ENCODE measurements at regions not wholly inside any gene's neighbourhood (a gene's known extent, or its start where the extent isn't known, plus 50 kb on each side); places are given as distances from the start of the nearest gene placed in this dataset.
"Not testable (repeated sequence)": the region's sequence is repeated elsewhere in the genome, so short reads cannot be mapped to it uniquely, and the experiment has no call there.

- H3K36me3 Mint-ChIP-seq (ENCODE audit: low read depth) = no peaks in the 10 kb centered on the region
- no peaks in the 10 kb centered on the region for H3K27me3 Mint-ChIP-seq (ENCODE audit: low read depth)
- intact Hi-C loops (cut with micrococcal nuclease) = no loop called here
- H3K4me3 Mint-ChIP-seq (ENCODE audit: low read depth) = no peak overlapping the region
- no peaks in the 10 kb centered on the region for H3K4me1 Mint-ChIP-seq (ENCODE audit: low read depth)
- DNase-seq (ENCODE audit: low spot score) = no peak
- no peak overlapping the region for H3K27ac Mint-ChIP-seq
- H3K9me3 Mint-ChIP-seq = no peaks in the 10 kb centered on the region
Observed at GRCh38 chr3:157914882-157915281, 191.3 kb downstream of the SHOX2 start.

DNA sequence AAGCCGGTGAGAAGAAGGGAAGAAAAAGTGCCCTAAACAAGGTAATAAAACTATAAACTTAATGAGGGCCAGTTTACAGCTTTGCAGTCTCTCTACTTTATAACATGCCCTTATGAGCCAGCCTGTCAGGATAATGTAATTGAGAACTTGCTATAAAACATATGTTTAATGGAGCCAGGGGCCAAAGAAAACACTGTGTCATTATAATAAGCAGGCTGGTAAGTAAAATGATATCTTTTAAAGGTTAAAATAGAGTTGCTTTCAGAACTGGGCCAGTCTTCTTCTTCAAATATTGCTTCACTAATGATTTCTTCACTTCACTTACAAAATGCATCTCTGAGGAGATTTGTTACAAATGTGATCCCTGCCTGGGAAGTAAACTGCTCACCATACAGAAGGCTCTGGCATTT, 192.5 kb downstream of the SHOX2 start:
- H3K27me3 Mint-ChIP-seq (ENCODE audit: low read depth) = no peaks in the 10 kb centered on the region
- no peaks in the 10 kb centered on the region for H3K4me1 Mint-ChIP-seq (ENCODE audit: low read depth)
- no peaks in the 10 kb centered on the region for H3K36me3 Mint-ChIP-seq (ENCODE audit: low read depth)
- H3K4me3 Mint-ChIP-seq (ENCODE audit: low read depth) = no peak overlapping the region
- no peak for DNase-seq (ENCODE audit: low spot score)
- intact Hi-C loops (cut with micrococcal nuclease) = no loop called here
- no peak overlapping the region for H3K27ac Mint-ChIP-seq
- H3K9me3 Mint-ChIP-seq = no peaks in the 10 kb centered on the region

DNA sequence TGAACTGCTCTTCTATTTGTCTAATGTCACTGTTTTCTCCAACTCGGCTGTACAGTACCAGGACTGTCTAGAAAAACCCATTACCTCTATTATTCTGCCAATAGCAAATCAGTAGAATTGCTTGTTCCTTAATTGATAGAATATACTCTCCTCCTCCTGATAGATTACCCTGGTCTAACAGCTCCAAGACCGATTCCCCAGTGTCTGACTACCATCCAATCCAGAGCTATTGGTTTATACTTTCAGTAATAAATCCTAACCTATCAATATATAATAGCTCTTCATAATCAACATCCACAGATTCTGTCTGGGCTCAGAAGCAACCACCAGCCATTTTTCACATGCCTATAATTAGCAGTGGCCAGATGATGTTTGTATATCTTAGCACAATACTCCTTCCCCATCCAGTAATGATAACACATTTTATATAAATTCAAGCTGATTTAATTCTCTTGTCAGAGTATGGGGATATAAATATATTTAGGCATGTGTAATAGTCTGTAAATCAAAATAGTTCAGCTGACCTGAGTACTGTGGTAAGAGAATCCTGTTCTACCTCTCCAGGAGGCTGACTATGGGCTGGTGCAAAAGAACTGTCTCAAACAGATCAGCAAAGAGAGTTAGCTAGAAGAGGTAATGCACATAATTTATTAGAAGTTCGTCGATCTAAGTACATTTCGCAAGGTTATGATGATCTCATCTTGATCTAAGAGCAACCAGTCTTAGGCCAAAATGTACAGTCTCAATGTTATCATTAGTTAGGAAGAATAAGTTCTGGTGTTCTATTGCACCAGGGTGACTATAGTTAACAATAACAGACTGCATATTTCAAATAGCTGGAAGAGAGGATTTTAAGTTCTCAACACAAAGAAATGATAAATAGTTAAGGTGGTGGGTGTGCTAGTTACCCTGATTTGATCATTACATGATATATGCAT, 193.4 kb downstream of the SHOX2 start:
- no peak for DNase-seq (ENCODE audit: low spot score)
- intact Hi-C loops (cut with micrococcal nuclease) = no loop called here
- H3K4me1 Mint-ChIP-seq (ENCODE audit: low read depth) = no peaks in the 10 kb centered on the region
- no peak overlapping the region for H3K4me3 Mint-ChIP-seq (ENCODE audit: low read depth)
- H3K27me3 Mint-ChIP-seq (ENCODE audit: low read depth) = no peaks in the 10 kb centered on the region
- no peaks in the 10 kb centered on the region for H3K36me3 Mint-ChIP-seq (ENCODE audit: low read depth)
- no peak overlapping the region for H3K27ac Mint-ChIP-seq
- no peaks in the 10 kb centered on the region for H3K9me3 Mint-ChIP-seq

DNA sequence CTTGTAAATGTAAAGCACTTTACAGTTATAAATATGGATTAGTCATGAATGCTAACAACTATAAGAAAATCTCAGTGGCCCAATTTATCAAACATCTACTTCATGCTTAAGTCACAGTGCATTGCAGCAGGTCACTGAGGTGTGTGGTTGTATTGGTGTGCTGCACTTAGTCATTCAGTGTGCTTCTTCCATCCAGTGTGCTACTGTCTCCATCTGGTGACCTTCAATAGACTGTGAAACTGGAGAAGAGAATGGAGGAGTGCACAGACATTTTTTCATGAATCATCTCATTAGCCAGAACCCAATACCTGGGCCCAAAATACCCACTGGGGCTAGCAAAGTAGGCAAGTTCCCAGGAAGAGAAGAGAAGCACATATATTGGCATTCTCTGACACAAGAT, 199.6 kb downstream of the SHOX2 start:
- Mint-ChIP-seq H3K36me3 (ENCODE audit: low read depth) (no peaks in the 10 kb centered on the region), H3K4me3 (ENCODE audit: low read depth) (no peak overlapping the region), H3K4me1 (ENCODE audit: low read depth) (no peaks in the 10 kb centered on the region), H3K9me3 (no peaks in the 10 kb centered on the region), H3K27ac (no peak overlapping the region), H3K27me3 (ENCODE audit: low read depth) (no peaks in the 10 kb centered on the region)
- no peak for DNase-seq (ENCODE audit: low spot score)
- intact Hi-C loops (cut with micrococcal nuclease) = no loop called here

- no peaks in the 10 kb centered on the region for H3K27me3 Mint-ChIP-seq (ENCODE audit: low read depth)
- no peak for DNase-seq (ENCODE audit: low spot score)
- no peaks in the 10 kb centered on the region for H3K36me3 Mint-ChIP-seq (ENCODE audit: low read depth)
- intact Hi-C loops (cut with micrococcal nuclease) = no loop called here
- no peak overlapping the region for H3K27ac Mint-ChIP-seq
- H3K9me3 Mint-ChIP-seq = no peaks in the 10 kb centered on the region
- H3K4me3 Mint-ChIP-seq (ENCODE audit: low read depth) = no peak overlapping the region
- no peaks in the 10 kb centered on the region for H3K4me1 Mint-ChIP-seq (ENCODE audit: low read depth)
Observed at GRCh38 chr3:157905885-157906284, 200.3 kb downstream of the SHOX2 start.

DNA sequence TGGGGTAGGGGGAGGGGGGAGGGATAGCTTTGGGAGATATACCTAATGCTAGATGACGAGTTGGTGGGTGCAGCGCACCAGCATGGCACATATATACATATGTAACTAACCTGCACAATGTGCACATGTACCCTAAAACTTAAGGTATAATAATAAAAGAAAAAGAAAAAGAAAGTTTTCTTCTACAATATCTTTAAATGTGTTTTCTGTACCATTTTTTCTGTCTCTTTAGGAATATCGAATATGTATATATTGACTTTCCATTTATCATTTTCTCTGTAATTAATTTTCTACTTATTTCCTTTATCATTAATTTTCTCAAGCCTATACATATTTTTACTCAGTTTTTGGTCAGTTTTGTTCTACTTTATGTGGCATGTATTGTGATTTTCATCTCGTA, 203.5 kb downstream of the SHOX2 start:
- DNase-seq (ENCODE audit: low spot score); H3K4me1 Mint-ChIP-seq (ENCODE audit: low read depth); intact Hi-C loops (cut with micrococcal nuclease); H3K4me3 Mint-ChIP-seq (ENCODE audit: low read depth); H3K27me3 Mint-ChIP-seq (ENCODE audit: low read depth); H3K27ac Mint-ChIP-seq; H3K9me3 Mint-ChIP-seq; H3K36me3 Mint-ChIP-seq (ENCODE audit: low read depth): not testable (repeated sequence)

DNA sequence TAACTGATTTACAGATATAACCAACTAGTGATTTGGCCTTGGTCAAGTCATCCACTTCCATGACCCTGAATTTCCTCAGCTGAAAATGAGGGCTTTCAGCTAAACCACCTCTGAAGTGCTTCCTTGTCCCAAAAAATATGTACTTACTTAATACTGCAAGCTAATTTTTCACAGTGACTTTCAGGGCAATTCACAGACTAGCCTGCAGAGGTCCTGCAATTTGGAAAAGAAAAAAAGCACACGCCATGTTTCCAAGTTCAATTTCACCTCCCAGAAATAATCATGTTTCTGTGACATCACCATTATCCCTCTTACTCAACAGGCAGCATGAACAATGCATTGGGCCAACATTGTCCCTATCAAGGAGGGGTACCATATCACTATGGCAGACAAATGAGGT, 218.2 kb downstream of the SHOX2 start:
- Mint-ChIP-seq H3K27me3 (ENCODE audit: low read depth) (no peaks in the 10 kb centered on the region), H3K36me3 (ENCODE audit: low read depth) (no peaks in the 10 kb centered on the region), H3K27ac (no peak overlapping the region), H3K4me1 (ENCODE audit: low read depth) (no peaks in the 10 kb centered on the region), H3K4me3 (ENCODE audit: low read depth) (no peak overlapping the region), H3K9me3 (no peaks in the 10 kb centered on the region)
- DNase-seq (ENCODE audit: low spot score) = no peak
- intact Hi-C loops (cut with micrococcal nuclease) = no loop called here

- no peak overlapping the region for H3K27ac Mint-ChIP-seq
- H3K4me1 Mint-ChIP-seq (ENCODE audit: low read depth) = no peaks in the 10 kb centered on the region
- DNase-seq (ENCODE audit: low spot score) = no peak
- H3K27me3 Mint-ChIP-seq (ENCODE audit: low read depth) = no peaks in the 10 kb centered on the region
- H3K4me3 Mint-ChIP-seq (ENCODE audit: low read depth) = no peak overlapping the region
- H3K36me3 Mint-ChIP-seq (ENCODE audit: low read depth) = no peaks in the 10 kb centered on the region
- intact Hi-C loops (cut with micrococcal nuclease) = no loop called here
- no peaks in the 10 kb centered on the region for H3K9me3 Mint-ChIP-seq
Observed at GRCh38 chr3:157876556-157876955, 229.7 kb downstream of the SHOX2 start.

DNA sequence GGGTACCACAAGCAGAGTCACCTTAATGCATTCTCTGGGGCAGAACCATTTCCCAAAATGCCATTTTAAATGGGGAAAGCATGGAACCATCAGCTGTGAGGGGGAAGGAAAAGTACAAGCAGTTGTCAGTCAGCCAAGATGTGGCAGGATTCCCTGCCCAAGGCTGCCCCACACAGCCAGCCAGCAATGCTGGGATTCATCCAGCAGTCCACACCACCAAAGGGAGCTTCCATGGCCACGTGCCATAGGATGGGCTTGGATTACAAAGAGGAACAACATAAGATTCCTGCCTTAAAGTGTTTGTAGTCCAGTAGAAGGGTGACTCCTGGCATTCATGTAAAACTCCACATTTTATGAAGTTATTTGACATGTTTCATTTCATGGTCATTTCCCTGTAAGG, 233.3 kb downstream of the SHOX2 start:
- no peaks in the 10 kb centered on the region for H3K27me3 Mint-ChIP-seq (ENCODE audit: low read depth)
- H3K4me1 Mint-ChIP-seq (ENCODE audit: low read depth) = no peaks in the 10 kb centered on the region
- intact Hi-C loops (cut with micrococcal nuclease) = no loop called here
- H3K36me3 Mint-ChIP-seq (ENCODE audit: low read depth) = no peaks in the 10 kb centered on the region
- no peak for DNase-seq (ENCODE audit: low spot score)
- no peak overlapping the region for H3K27ac Mint-ChIP-seq
- no peak overlapping the region for H3K4me3 Mint-ChIP-seq (ENCODE audit: low read depth)
- no peaks in the 10 kb centered on the region for H3K9me3 Mint-ChIP-seq

DNA sequence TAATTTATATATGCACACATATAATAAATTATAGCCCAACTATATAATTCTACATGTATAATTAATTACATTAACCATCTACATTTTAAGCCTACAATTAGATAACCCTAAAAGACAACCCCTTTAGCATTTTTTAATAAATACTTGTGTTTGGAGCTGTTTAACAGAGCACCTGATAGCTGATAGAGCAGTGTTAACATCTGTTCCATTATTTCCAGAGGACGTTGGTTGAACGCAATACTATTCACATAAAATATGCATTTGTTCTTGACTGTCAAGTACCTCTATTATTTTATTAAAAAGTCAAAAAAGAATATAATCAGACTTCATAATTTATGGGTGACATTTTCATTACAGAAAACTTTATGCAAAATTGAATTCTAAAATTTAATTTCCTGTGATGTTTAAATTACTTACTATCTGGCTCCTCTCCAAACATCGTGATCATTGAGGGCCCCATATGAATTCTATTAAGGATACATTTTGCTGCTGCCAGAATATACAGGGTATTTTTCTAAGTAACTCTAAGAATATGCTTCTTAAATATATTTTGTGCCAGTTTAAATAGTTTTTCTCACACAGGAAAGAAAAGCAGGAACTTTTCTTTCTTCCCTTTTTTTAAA, 234.3 kb downstream of the SHOX2 start:
- H3K36me3 Mint-ChIP-seq (ENCODE audit: low read depth) = no peaks in the 10 kb centered on the region
- no peak for DNase-seq (ENCODE audit: low spot score)
- intact Hi-C loops (cut with micrococcal nuclease) = no loop called here
- H3K9me3 Mint-ChIP-seq = no peaks in the 10 kb centered on the region
- H3K27ac Mint-ChIP-seq = no peak overlapping the region
- H3K4me1 Mint-ChIP-seq (ENCODE audit: low read depth) = no peaks in the 10 kb centered on the region
- H3K4me3 Mint-ChIP-seq (ENCODE audit: low read depth) = no peak overlapping the region
- no peaks in the 10 kb centered on the region for H3K27me3 Mint-ChIP-seq (ENCODE audit: low read depth)

GRCh38 chr3:157871248-157871647, 235.0 kb downstream of the SHOX2 start:
- DNase-seq (ENCODE audit: low spot score) = no peak
- H3K9me3 Mint-ChIP-seq = no peaks in the 10 kb centered on the region
- no peaks in the 10 kb centered on the region for H3K36me3 Mint-ChIP-seq (ENCODE audit: low read depth)
- H3K4me3 Mint-ChIP-seq (ENCODE audit: low read depth) = no peak overlapping the region
- no peaks in the 10 kb centered on the region for H3K27me3 Mint-ChIP-seq (ENCODE audit: low read depth)
- no peak overlapping the region for H3K27ac Mint-ChIP-seq
- intact Hi-C loops (cut with micrococcal nuclease) = no loop called here
- H3K4me1 Mint-ChIP-seq (ENCODE audit: low read depth) = no peaks in the 10 kb centered on the region

DNA sequence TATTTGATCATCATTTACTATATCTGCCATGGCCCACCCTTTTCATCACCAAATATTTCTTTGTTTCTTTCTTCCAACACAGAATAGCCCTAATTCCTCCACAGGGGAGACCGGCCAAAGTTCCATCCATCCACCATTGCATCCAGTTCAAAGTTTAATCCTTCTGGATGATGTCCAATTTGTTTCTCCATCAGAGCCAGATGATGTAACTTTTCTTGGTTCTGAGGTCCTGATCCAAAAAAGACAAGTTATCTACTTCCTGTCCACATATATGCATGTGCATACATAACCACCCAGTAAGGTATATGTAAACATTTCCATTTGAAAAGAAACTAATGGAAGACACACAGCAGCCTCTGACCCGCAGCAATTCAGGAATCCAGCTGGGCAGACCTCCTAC, 237.3 kb downstream of the SHOX2 start:
- Mint-ChIP-seq H3K4me1 (ENCODE audit: low read depth) (no peaks in the 10 kb centered on the region), H3K36me3 (ENCODE audit: low read depth) (no peaks in the 10 kb centered on the region), H3K9me3 (no peaks in the 10 kb centered on the region), H3K27ac (no peak overlapping the region), H3K4me3 (ENCODE audit: low read depth) (no peak overlapping the region), H3K27me3 (ENCODE audit: low read depth) (no peaks in the 10 kb centered on the region)
- intact Hi-C loops (cut with micrococcal nuclease) = loop anchor here (10.0 kb wide), 2 partner anchors 446 to 566 kb away; no protein-coding TSS in a partner anchor
- no peak for DNase-seq (ENCODE audit: low spot score)

- no peaks in the 10 kb centered on the region for H3K36me3 Mint-ChIP-seq (ENCODE audit: low read depth)
- intact Hi-C loops (cut with micrococcal nuclease) = loop anchor here (10.0 kb wide), 2 partner anchors 447 to 567 kb away; no protein-coding TSS in a partner anchor
- H3K4me1 Mint-ChIP-seq (ENCODE audit: low read depth) = no peaks in the 10 kb centered on the region
- H3K27ac Mint-ChIP-seq = no peak overlapping the region
- H3K4me3 Mint-ChIP-seq (ENCODE audit: low read depth) = no peak overlapping the region
- no peak for DNase-seq (ENCODE audit: low spot score)
- H3K27me3 Mint-ChIP-seq (ENCODE audit: low read depth) = no peaks in the 10 kb centered on the region
- H3K9me3 Mint-ChIP-seq = no peaks in the 10 kb centered on the region
Observed at GRCh38 chr3:157868196-157868595, 238.0 kb downstream of the SHOX2 start.
